ENCODE measurements at regions not wholly inside any gene's neighbourhood (a gene's known extent, or its start where the extent isn't known, plus 50 kb on each side); places are given as distances from the start of the nearest gene placed in this dataset.

DNA sequence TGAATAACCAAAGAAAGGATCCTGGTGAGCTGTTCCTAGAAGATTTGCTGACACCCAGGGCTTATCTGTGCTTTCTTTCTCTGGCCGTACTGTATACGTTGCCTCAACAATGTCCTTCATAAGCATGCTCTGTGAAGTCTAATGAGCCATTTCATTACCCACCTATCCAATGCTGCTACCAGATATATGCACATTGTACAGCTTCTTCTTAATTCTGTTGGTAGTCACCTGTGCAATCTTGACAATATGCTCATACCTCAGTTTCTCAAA is 731.8 kb upstream of the NCAM2 start:
- Histone ChIP-seq H3K4me1 (ENCODE audit: control insufficient read depth in 1 of 2, insufficient read depth in 2 of 2, low read length in 2 of 2) (peaks cover 0 to 4% of the 10 kb centered on the region in 2 experiments), H3K18ac (ENCODE audit: low read length) (no peak overlapping the region), H2AFZ (ENCODE audit: insufficient read depth, low read length, poor library complexity) (no peak overlapping the region), H3K27ac (ENCODE audit: low read depth, low read length) (no peak overlapping the region), H4K91ac (ENCODE audit: low read depth, low read length) (no peak overlapping the region), H4K8ac (ENCODE audit: low read depth, low read length) (no peak overlapping the region), H4K12ac (ENCODE audit: low read depth, low read length) (no peak overlapping the region), H3K79me2 (ENCODE audit: control insufficient read depth, insufficient read depth, low read length, poor library complexity) (no peaks in the 10 kb centered on the region), H3K14ac (ENCODE audit: low read length) (no peak overlapping the region), H3K9ac (ENCODE audit: low read length) (no peak overlapping the region), H3K4ac (ENCODE audit: low read depth, low read length) (no peak overlapping the region), H3K4me2 (ENCODE audit: low read length) (no peak overlapping the region), H3K27me3 (ENCODE audit: insufficient read depth, low read length) (no peaks in the 10 kb centered on the region), H2BK5ac (ENCODE audit: low read depth, low read length, poor library complexity) (no peak overlapping the region), H3K79me1 (ENCODE audit: low read length) (no peaks in the 10 kb centered on the region), H2BK12ac (ENCODE audit: low read length) (no peak overlapping the region), H2BK120ac (ENCODE audit: insufficient read depth, low read length, poor library complexity) (no peak overlapping the region), H3K36me3 (ENCODE audit: control insufficient read depth in 1 of 2, insufficient read depth in 2 of 2, low read length in 2 of 2) (no peaks in the 10 kb centered on the region), H3K9me3 (ENCODE audit: insufficient read depth, low read depth, low read length) (no peaks in the 10 kb centered on the region), H3K23ac (ENCODE audit: low read length) (no peak overlapping the region), H3K4me3 (ENCODE audit: low read depth, low read length) (no peak overlapping the region), H2AK5ac (ENCODE audit: low read length) (no peak overlapping the region)
- DNase-seq: no peak
- no CpG with 5 or more reads among the region's 2 CpGs for WGBS (ENCODE audit: extremely low coverage, insufficient coverage, insufficient read length)

DNA sequence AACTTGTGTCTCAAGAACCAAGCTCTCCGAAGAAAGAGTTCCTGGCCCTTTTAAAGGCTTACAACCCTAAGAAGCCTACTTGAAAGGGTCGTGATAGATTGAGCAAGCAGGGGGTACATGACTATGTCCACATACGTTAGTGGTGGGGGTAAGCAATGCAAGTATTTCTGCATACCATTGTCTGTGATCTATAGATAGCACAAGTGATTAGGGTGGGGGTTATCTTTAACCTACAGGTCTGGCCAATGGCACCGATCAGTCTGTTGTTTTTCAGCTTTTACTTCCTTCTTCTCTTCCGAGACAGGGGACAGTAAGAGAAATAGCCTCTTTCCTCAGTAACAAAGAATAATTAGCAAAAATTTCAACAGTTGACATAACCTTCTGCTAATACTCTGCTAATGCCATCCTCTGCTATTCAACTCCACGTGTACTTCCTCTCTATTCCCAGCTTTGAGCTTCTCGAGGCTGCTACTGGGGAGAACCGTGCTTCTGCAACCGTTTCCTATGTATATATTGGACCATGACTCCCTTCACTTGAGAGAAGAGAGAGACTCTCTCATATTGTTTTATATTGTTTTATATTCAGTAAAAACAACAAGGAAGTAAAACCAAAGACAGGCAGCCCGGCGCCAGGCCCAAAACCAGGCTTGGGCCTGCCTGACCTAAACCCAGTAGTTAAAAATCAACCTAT is 727.7 kb upstream of the NCAM2 start:
- H2BK5ac ChIP-seq (ENCODE audit: low read depth, low read length, poor library complexity): no peak overlapping the region
- no peaks in the 10 kb centered on the region for H3K79me1 ChIP-seq (ENCODE audit: low read length)
- H2AK5ac ChIP-seq (ENCODE audit: low read length): no peak overlapping the region
- H3K4ac ChIP-seq (ENCODE audit: low read depth, low read length): no peak overlapping the region
- H3K14ac ChIP-seq (ENCODE audit: low read length): no peak overlapping the region
- WGBS (ENCODE audit: extremely low coverage, insufficient coverage, insufficient read length): no CpG with 5 or more reads among the region's 11 CpGs
- no peaks in the 10 kb centered on the region for H3K79me2 ChIP-seq (ENCODE audit: control insufficient read depth, insufficient read depth, low read length, poor library complexity)
- H2BK12ac ChIP-seq (ENCODE audit: low read length): no peak overlapping the region
- no peaks in the 10 kb centered on the region for H3K27me3 ChIP-seq (ENCODE audit: insufficient read depth, low read length)
- H3K23ac ChIP-seq (ENCODE audit: low read length): no peak overlapping the region
- H4K8ac ChIP-seq (ENCODE audit: low read depth, low read length): no peak overlapping the region
- H3K4me3 ChIP-seq (ENCODE audit: low read depth, low read length): no peak overlapping the region
- H4K12ac ChIP-seq (ENCODE audit: low read depth, low read length): no peak overlapping the region
- peaks cover 0 to 9% of the 10 kb centered on the region in 2 experiments for H3K4me1 ChIP-seq (ENCODE audit: control insufficient read depth in 1 of 2, insufficient read depth in 2 of 2, low read length in 2 of 2)
- H2BK120ac ChIP-seq (ENCODE audit: insufficient read depth, low read length, poor library complexity): no peak overlapping the region
- H3K36me3 ChIP-seq (ENCODE audit: control insufficient read depth in 1 of 2, insufficient read depth in 2 of 2, low read length in 2 of 2): peaks cover 0 to 2% of the 10 kb centered on the region in 2 experiments
- H3K9me3 ChIP-seq (ENCODE audit: insufficient read depth, low read depth, low read length): no peaks in the 10 kb centered on the region
- DNase-seq: no peak
- H3K27ac ChIP-seq (ENCODE audit: low read depth, low read length): peak overlapping the region; percentile 14
- H3K9ac ChIP-seq (ENCODE audit: low read length): no peak overlapping the region
- H4K91ac ChIP-seq (ENCODE audit: low read depth, low read length): peak overlapping the region; percentile 57
- no peak overlapping the region for H2AFZ ChIP-seq (ENCODE audit: insufficient read depth, low read length, poor library complexity)
- H3K4me2 ChIP-seq (ENCODE audit: low read length): no peak overlapping the region
- no peak overlapping the region for H3K18ac ChIP-seq (ENCODE audit: low read length)

DNA sequence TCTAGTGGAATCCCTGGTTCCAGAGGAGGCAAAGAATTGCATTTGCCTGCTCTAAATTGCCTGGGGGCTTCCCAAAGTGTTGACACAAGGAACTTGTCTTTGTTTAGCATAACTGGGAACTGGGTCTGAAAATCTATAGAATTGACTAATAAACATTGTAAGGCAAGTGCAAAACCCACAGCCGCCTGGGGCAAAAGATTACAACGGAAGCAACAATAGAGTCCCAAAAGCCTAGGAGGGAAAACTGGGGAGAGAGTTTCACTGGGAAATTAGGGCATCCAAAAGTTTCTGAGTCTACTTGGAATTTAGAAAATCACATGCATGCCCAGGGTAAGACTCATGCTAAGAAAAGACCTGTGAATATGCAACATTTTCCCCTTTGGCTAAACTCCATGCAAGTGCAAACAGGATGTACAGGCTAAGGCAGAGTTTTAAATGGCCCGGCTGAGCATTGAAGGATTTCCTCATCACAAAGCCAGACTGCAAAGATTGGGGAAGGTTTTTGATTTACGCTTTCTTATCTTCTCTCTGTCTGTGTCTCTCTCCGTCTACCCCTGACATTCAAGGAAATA is 725.3 kb upstream of the NCAM2 start:
- Histone ChIP-seq H3K4ac (ENCODE audit: low read depth, low read length) (no peak overlapping the region), H3K18ac (ENCODE audit: low read length) (no peak overlapping the region), H3K4me2 (ENCODE audit: low read length) (peak overlapping the region; percentile 23), H3K23ac (ENCODE audit: low read length) (no peak overlapping the region), H2AK5ac (ENCODE audit: low read length) (no peak overlapping the region), H3K9ac (ENCODE audit: low read length) (no peak overlapping the region), H3K4me3 (ENCODE audit: low read depth, low read length) (no peak overlapping the region), H3K9me3 (ENCODE audit: insufficient read depth, low read depth, low read length) (no peaks in the 10 kb centered on the region), H3K79me1 (ENCODE audit: low read length) (no peaks in the 10 kb centered on the region), H3K4me1 (ENCODE audit: control insufficient read depth in 1 of 2, insufficient read depth in 2 of 2, low read length in 2 of 2) (peaks cover 0 to 9% of the 10 kb centered on the region in 2 experiments), H2BK12ac (ENCODE audit: low read length) (no peak overlapping the region), H3K14ac (ENCODE audit: low read length) (no peak overlapping the region), H4K8ac (ENCODE audit: low read depth, low read length) (no peak overlapping the region), H3K79me2 (ENCODE audit: control insufficient read depth, insufficient read depth, low read length, poor library complexity) (no peaks in the 10 kb centered on the region), H3K27me3 (ENCODE audit: insufficient read depth, low read length) (no peaks in the 10 kb centered on the region), H2AFZ (ENCODE audit: insufficient read depth, low read length, poor library complexity) (no peak overlapping the region), H3K27ac (ENCODE audit: low read depth, low read length) (peak overlapping the region; percentile 74), H2BK5ac (ENCODE audit: low read depth, low read length, poor library complexity) (no peak overlapping the region), H3K36me3 (ENCODE audit: control insufficient read depth in 1 of 2, insufficient read depth in 2 of 2, low read length in 2 of 2) (peaks cover 0 to 2% of the 10 kb centered on the region in 2 experiments), H2BK120ac (ENCODE audit: insufficient read depth, low read length, poor library complexity) (no peak overlapping the region), H4K91ac (ENCODE audit: low read depth, low read length) (no peak overlapping the region), H4K12ac (ENCODE audit: low read depth, low read length) (no peak overlapping the region)
- WGBS (ENCODE audit: extremely low coverage, insufficient coverage, insufficient read length): no CpG with 5 or more reads among the region's 5 CpGs
- peak; percentile 44 to 61 for DNase-seq

DNA sequence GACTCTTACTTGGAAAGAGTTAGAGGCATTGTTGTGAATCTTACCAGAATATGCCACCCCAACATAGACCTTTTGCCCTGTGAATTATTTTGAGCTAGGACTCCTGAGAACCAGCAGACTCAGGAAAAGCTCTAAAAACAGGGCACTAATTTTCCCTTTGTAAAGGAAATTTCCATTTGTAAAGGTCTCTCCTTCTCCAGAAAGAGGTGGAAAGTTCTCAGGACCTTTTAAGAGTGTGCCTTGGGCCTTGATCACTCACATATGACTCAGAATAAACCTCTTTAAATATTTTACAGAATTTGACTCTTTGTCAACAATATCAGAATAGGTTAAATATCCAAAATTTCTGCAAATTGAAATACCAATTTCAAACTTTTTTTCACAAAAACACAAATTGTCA is 721.8 kb upstream of the NCAM2 start:
- H3K4me3 ChIP-seq (ENCODE audit: low read depth, low read length): no peak overlapping the region
- no peak overlapping the region for H3K4me2 ChIP-seq (ENCODE audit: low read length)
- H2BK5ac ChIP-seq (ENCODE audit: low read depth, low read length, poor library complexity): no peak overlapping the region
- H4K8ac ChIP-seq (ENCODE audit: low read depth, low read length): no peak overlapping the region
- no peaks in the 10 kb centered on the region for H3K79me1 ChIP-seq (ENCODE audit: low read length)
- peaks cover 0 to 4% of the 10 kb centered on the region in 2 experiments for H3K4me1 ChIP-seq (ENCODE audit: control insufficient read depth in 1 of 2, insufficient read depth in 2 of 2, low read length in 2 of 2)
- H2BK12ac ChIP-seq (ENCODE audit: low read length): no peak overlapping the region
- no peaks in the 10 kb centered on the region for H3K27me3 ChIP-seq (ENCODE audit: insufficient read depth, low read length)
- H3K18ac ChIP-seq (ENCODE audit: low read length): no peak overlapping the region
- no peak overlapping the region for H3K27ac ChIP-seq (ENCODE audit: low read depth, low read length)
- no peak overlapping the region for H3K9ac ChIP-seq (ENCODE audit: low read length)
- no peaks in the 10 kb centered on the region for H3K9me3 ChIP-seq (ENCODE audit: insufficient read depth, low read depth, low read length)
- H4K91ac ChIP-seq (ENCODE audit: low read depth, low read length): no peak overlapping the region
- no peak overlapping the region for H2AFZ ChIP-seq (ENCODE audit: insufficient read depth, low read length, poor library complexity)
- H3K4ac ChIP-seq (ENCODE audit: low read depth, low read length): no peak overlapping the region
- peaks cover 0 to 2% of the 10 kb centered on the region in 2 experiments for H3K36me3 ChIP-seq (ENCODE audit: control insufficient read depth in 1 of 2, insufficient read depth in 2 of 2, low read length in 2 of 2)
- no peaks in the 10 kb centered on the region for H3K79me2 ChIP-seq (ENCODE audit: control insufficient read depth, insufficient read depth, low read length, poor library complexity)
- H3K23ac ChIP-seq (ENCODE audit: low read length): no peak overlapping the region
- no peak overlapping the region for H2BK120ac ChIP-seq (ENCODE audit: insufficient read depth, low read length, poor library complexity)
- H3K14ac ChIP-seq (ENCODE audit: low read length): no peak overlapping the region
- H4K12ac ChIP-seq (ENCODE audit: low read depth, low read length): no peak overlapping the region
- DNase-seq: no peak
- no peak overlapping the region for H2AK5ac ChIP-seq (ENCODE audit: low read length)
